HG03571 (cell line): ENCODE measurements at regions not wholly inside any gene's neighbourhood (a gene's known extent, or its start where the extent isn't known, plus 50 kb on each side); places are given as distances from the start of the nearest gene placed in this dataset.
A peak's percentile ranks its signal among the peaks of the same experiment; 100 is the strongest.
"Not testable (repeated sequence)": the region's sequence is repeated elsewhere in the genome, so short reads cannot be mapped to it uniquely, and the experiment has no call there.

ENCODE experiments used
- ATAC-seq: cut with Tn5 transposase; IDR thresholded peaks from one replicate; pipeline ENCODE4 v1.9.1; 2021; ENCODE audit not compliant: unreplicated experiment

DNA sequence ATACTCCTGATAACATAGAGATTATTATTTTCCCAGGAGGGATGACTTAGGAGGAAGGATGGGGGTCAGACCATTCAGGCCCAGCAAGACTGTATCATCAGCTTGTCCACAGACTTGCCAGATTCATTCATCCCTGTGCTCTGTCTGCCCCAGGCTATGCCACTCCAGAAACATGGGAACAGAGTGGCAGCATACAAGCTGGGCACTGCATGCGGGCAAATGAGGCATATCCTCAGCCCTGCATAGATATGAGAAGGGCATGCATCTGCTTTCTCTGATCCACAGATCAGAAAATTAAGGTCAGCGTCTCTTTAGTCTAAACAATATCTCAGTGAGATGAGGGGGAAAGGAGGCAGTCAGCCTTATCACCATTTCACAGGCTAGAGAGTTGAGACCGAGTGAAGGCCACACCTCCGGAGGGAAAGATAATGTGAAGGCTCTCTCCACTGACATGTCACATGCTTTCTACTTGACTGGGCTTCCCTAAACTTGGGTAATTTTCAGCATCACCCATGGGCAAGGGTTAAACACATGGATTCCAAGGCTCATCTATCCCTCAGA is 140.5 kb downstream of the TFAP2B start:
- no peak for ATAC-seq

DNA sequence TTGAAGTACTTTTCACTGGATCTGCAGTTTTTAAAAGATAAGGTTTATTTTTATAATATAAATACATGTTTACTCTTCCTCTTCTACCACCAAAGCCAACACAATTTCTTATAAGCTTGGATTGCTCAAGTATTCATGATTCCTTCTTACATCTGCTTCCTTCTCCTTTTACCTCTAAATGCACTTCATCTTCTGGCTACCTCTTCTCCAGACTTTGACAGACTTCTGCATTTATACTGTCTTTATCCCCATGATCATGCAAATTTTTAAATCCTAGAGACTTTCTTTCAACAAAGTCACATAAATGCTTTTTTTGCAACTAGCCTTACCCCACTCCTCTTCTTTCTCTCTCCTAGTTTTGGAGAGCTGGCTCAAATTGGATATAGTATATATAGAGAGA is 142.9 kb downstream of the TFAP2B start:
- no peak for ATAC-seq

DNA sequence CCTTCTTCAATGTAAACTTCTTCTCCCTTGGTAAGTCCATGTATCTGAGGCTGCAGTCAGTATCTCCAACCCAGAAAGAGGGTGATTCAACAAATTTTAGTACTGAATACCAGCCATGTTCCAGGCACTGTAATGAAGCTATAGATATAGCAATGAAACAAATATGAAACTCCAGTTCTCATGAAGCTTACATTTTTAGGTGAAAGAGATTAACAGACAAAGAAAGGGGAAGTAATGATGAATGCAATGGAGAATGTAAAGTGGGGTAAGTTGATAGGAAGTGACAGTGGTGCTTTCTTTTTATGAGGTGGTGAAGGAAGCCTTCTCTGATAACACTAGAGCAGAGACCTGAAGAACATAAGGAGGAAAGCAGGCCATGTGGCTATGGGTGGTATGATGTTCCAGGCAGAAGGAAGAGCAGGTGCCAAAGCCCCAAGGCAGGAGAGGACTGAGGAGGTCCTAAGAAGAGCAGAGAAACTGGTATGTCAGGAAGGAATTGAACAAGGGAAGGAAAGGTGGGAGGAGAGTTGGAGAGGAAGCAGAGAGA is 143.6 kb downstream of the TFAP2B start:
- no peak for ATAC-seq

DNA sequence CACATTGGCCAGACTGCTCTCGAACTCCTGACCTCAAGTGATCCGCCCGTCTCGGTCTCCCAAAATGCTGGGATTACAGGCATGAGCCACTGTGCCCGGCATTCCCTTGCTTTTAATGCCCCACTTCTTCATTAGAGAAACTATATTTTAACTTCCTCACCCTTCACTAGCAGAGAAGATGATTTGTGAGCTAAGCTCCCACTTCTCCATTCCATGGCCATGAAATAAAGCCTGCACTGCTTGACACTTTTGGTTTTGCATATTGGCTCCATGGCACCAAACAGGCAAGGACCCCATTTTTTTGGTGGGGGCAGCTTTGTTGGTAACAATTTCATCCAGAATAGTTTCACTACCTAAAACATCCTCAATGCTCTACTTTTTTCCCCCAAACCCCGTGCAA is 145.3 kb downstream of the TFAP2B start:
- no peak for ATAC-seq

DNA sequence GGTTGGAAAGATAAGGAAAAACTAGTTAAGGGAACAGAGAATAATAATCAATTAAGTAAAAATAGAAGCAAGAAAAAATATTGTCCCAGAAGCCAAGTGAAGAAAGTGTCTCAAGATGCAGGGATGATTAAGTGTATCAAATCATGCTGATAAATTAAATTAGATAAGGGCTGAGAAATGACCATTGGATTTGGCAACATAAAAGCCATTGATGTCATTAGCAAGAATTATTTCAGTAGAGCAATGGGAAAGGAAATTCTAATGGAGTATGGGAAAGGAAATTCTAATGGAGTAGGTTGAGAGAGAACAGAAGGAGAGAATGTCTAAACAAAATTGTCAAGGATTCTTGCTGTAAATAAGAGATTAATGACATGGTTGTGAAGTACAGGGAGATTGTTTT is 146.8 kb downstream of the TFAP2B start:
- ATAC-seq, result no peak

DNA sequence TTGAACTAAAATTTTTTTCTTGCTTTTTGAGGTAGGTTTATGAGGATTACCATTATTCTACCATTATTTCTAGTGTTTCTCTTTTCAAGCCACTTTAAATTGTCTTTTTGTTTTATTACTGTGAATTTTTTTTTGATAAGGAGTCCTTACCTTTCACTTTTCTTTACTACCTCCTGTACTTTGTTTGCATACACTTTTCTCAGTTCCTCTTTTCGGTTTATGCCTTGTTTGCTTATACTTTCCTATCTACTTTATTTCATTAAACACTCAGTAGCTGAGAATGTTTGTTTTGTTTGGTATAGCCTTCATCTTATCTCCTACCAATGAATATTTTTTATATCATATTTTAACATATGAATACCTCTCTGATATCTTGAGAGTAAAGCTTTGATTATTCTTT is 147.9 kb downstream of the TFAP2B start:
- peak; percentile 92 for ATAC-seq

DNA sequence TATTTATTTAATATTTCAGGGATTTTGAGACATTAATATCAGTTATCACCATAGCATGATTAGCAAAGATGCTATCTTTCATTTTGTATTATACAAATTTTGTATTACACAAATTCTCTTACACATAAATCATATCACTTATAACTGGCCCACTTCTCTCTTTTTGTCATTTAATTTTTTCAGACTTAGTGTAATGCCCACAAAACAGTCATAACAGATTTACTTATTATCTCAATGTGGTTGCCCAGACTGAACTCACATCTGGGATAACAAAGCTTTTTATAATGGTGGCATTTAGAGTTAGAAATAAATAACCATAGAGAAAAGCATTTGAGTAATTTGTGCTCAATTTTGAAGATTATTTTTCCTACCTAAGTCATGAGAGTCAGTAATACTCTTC is 148.3 kb downstream of the TFAP2B start:
- peak; percentile 50 for ATAC-seq

DNA sequence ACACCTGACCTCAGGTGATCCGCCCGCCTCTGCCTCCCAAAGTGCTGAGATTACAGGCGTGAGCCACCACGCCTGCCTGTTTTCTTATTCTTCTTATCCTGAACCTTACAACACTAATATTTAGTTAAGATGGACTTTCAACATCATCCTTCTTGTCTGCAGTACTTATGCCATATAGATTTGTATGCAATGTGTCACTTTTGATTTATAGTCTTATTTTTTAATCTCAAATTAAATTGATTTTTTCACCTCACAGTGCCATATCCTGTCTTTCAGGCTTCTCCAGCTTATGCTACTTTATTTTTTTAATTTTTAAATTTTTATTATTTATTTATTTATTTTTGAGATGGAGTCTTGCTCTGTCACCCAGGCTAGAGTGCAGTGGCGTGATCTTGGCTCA is 149.6 kb downstream of the TFAP2B start:
- ATAC-seq, result not testable (repeated sequence)

DNA sequence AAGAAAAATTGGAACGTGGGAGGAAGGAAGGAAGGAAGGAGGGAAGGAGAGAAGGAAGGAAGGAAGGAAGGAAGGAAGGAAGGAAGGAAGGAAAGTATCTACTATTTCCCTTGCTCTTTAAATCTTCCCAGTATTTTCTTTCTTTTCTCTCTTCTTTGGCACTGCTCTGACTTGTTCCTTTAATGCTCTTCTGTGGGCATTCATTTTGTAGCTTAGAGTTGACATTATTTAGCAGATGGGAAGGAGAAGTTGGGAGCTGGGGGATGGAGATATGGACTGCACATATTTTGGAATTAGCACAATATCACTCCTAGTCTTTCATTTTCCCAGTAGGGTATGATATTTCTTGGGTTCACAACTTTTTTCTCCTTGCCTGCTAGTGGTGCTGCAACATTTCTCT is 152.2 kb downstream of the TFAP2B start:
- ATAC-seq, result no peak

DNA sequence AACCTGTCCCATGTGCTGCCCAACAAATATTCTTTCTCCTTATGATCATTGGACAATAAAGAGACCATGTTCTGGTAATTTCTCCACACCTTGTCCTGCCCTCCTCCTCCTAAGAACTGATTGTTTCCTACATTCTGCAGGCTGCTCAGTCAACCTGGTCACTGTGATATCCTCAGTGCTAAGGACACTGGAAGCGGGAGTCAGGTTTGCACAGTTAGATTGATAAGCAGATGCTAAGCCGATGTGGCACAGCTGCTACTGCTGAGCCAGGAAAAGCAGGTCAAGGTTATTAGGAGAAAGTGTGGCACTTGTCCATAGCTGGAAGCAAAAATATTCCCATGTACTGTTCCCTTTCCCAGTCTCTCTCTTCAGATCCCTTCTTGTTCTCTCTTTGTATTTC is 154.8 kb downstream of the TFAP2B start:
- ATAC-seq, result no peak

DNA sequence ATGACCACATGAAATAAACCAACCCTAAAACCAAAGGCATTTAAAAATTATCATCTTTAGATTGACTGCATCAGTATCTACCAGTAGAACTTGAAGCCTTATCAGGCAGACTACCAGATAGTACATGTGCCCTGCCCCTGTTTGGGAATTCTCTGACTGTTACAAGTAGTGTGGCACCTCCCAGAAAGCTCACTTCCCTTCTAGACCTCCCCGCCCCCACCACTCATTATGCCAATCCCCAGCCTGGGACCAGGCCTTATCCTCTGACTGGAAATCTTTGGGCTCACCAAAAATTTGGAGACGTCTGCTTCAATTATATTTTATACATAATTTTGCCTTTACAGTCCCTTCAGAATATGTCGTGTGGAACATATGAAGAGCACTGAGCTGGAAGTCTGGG is 155.6 kb downstream of the TFAP2B start:
- no peak for ATAC-seq

DNA sequence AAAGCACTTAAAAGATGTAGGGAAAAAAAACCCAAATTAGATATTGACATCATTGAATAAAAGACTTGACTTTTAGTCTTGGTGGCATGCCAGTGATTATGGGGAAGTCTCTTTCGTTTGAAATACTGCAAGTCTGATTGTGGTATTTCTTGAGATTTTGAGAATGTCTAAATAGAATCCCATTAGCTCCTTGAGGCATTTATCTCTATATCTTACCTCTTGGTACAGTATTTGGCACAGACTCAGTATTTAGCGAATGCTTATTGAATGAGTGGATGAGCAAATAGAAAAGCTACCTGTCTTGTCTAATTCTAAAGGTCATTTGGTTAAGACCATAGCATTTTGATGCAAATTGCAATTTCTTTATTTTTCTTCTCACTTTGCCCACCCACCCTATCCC is 156.5 kb downstream of the TFAP2B start:
- ATAC-seq, result no peak

DNA sequence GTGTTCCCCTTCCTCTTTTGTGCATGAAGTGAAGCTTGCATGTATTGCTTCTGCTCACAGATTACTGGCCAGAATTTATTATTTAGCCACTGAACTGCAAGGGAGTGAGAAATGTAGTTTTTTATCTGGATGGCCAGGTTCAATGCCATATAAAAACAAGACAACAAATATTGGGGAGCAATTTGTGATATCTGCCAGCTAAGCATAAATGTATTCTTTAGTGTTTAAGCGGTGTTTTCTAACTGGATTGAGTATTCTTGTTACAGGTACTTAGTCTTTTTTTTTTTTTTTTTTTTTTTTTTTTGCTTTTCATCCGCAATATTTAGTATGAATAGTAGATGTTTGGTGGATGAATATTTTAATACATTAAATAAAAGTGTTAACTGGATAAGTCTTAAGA is 158.2 kb downstream of the TFAP2B start:
- no peak for ATAC-seq

DNA sequence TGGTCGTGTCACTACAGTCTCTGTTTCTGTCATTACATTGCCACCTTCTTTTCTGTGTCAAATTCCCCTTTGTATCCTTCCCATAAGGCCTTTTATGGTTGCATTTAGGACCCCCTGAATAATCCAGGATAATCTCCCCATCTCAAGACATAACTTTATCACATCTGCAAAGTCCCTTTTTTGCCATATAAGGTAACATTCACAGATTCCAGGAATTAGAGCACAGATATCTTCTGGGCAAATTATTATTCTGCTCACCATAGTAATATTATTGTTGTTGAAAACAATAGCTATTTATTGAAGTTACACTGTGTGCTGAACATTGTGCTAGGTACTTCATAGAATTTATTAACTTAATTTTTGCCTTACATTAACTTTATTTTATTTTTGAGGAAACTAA is 159.1 kb downstream of the TFAP2B start:
- no peak for ATAC-seq

DNA sequence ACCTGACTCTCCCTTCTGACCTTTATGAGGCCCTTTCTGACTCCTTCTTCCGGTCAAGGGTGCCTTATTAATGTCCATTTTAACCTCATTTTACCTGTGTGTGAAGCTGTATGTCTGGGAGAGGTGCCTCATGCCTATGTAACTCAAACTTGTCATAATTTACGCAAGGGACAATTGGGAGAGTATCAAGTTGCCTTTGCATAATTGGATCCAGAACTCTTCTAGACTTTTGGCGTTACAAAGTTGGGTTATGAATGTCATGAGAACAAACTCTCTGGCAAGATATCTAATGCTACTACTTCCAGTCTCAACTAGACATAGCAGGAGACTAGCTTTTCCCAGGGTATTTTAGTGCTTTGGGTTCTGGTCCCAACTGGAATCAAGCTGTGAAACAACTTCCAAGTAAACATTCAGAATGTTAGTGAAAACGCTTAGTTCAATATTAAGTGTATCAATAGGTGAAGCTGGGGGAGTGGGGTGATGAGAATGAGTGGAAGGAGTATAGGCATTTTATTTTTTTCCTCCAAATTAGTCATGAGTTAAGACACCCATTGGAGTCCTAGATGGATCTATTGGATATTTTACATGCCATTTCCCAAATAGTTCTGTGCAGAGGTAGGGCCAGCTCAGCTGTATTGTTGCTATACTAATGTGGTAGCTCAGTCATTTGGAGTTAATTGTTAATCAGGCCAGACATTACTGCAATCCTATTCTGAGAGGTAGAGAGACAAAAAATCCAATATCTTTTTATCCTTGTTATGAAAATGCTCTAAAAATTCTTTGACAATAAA is 159.9 kb downstream of the TFAP2B start:
- ATAC-seq, result no peak

DNA sequence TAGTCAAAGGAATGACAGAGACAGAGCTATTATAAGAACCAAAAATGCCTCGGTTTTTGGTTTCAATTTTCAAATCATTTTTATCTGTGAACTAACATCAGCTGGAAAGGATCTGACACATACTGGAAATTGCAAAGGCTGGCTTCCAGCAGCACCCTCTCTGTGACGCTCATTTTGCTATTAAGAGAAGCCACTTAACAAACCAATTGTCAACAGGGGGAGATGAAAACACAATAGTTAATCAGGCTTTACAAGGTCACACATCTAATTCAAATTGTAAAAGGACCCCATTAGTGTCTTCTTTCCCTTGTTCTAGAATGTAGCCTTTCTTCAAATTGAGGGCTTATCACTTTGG is 160.5 kb downstream of the TFAP2B start:
- ATAC-seq, result no peak

DNA sequence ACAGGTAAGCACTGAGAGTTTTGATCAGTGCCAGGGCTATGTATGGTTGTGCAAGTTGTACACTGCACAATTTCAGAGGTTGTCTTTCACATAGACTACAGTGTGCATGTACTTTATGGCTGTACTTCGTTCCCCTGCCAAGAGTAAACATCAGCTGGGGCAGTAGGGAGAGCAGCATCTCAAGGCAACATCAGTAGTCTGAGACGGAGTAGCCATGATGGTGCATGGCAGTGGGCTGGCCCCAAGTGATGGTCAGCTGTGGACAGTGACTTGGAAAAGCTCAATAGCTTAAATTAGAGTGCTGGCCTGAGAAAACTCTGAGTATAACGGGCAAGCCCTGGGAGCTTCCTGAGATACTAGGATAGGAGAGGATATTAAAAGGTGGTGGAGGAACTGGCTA is 165.5 kb downstream of the TFAP2B start:
- no peak for ATAC-seq

DNA sequence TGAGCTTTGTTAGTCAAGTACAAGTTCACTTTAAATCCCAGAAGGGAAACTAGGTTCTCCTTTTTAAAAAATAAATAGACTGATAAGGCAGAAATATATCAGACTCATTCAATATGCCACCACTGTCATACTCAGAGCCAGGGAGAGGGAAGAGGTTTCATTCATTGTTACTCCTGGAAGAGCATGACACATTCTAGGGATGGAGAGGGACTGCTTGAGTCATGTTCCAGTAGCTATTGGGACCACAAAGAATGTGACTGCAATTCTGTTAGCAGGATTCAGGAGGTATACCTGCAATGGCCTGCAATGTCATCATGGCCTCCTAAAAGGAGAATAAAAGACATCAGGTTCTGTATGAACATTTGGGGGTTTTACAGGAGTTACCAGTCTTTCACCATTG is 167.6 kb downstream of the TFAP2B start:
- ATAC-seq, result no peak

DNA sequence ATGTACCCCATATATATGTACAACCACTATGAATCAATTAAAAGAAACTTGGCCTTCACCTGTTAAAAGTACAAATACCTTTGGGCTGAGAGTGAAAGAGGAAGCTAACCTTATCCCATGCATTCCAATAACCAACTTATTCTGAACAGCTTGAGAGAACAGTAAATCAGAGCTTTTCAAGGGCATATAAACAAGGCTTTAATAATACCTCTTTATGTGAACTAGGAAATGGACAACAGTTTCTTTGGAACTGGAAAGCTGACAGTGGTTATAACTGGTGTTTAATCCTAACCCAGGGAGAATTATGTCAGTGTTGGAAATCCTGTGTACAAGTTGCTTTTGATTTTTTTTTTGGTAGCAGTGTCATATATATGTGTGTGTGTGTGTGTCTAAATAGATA is 170.5 kb downstream of the TFAP2B start:
- no peak for ATAC-seq

DNA sequence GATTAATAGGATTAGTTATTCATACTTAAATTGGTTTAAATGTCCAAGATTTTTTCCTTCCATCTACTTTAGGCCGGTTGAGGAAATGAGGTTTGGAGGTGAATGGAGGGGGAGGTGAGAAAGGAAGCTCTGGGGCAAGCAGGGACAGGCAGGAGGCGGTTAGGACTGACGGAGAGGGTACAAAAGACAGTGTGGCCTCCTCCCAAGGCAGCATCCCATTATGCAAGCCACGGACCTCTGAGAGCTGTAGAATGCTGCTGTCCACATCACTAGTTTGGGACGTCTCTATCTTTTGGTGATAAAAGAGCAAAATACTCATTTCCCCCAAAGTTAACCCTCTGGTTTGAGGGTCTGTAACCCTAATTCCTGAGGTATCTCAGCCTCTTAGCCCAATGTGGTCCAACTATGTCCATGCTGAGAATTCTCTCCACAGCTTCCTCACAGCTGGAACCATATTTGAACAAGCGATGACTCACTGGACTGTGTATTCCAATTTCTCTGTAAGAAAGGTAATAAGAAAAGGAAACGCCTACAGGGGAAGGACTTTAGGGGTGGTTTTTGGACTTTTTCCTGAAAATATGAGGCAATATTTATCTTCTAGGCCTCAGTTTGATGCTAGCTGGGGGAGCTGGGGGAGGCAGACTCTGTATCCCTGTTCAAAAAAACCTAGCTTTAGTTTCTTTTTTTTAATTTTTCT is 172.2 kb downstream of the TFAP2B start:
- no peak for ATAC-seq

DNA sequence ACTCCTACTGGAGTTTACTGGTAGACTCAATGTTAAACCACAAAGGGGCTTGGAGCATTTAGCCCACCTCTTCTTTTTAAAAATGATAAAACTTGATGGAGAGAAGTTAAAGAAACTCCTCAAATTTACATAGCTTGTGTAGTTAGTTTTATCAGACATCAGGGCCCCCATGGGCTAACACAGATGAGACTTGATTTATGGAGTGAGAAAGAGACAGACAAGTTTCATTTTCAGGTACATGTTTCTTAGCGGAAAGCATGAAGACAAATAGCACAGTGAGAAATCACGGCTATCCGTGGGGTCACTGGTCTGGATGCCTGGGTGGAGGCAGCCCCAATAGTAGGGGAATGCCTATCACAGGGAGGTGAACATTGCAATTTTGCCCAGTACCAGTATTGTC is 173.6 kb downstream of the TFAP2B start:
- ATAC-seq, result no peak
